Nucleus accumbens (tissue), 56 donors: ENCODE measurements at regions not wholly inside any gene's neighbourhood (a gene's known extent, or its start where the extent isn't known, plus 50 kb on each side); places are given as distances from the start of the nearest gene placed in this dataset.
A peak's percentile ranks its signal among the peaks of the same experiment; 100 is the strongest.

ENCODE experiments used
- DNase-seq, 56 donors: peaks; one replicate each; lab custom pipeline; 2025; lab: John Stamatoyannopoulos, UW

- no peak for DNase-seq
These were observed 171.3 kb downstream of the CDC5L start for GRCh38 chr6:44558832-44559251.

- no peak for DNase-seq
These were observed 172.2 kb downstream of the CDC5L start for GRCh38 chr6:44559486-44560270.

- DNase-seq = no peak
These were observed 173.1 kb downstream of the CDC5L start for GRCh38 chr6:44560458-44561059.

GRCh38 chr6:44561060-44561623, 173.6 kb downstream of the CDC5L start:
- DNase-seq = no peak

GRCh38 chr6:44561832-44562665, 174.5 kb downstream of the CDC5L start:
- no peak for DNase-seq

GRCh38 chr6:44563397-44563796, 175.9 kb downstream of the CDC5L start:
- no peak for DNase-seq

- DNase-seq = no peak
These were observed 177.5 kb downstream of the CDC5L start for GRCh38 chr6:44564906-44565524.

- no peak for DNase-seq
These were observed 179.9 kb downstream of the CDC5L start for GRCh38 chr6:44567406-44567805.

GRCh38 chr6:44569131-44569530, 181.6 kb downstream of the CDC5L start:
- no peak for DNase-seq

- peak in 36 of 56 donors; percentile 5 to 70 (median 23) for DNase-seq
These were observed 182.5 kb downstream of the CDC5L start for GRCh38 chr6:44569931-44570385.

- no peak for DNase-seq
These were observed 184.0 kb downstream of the CDC5L start for GRCh38 chr6:44571510-44571909.

- DNase-seq = no peak
These were observed 184.8 kb downstream of the CDC5L start for GRCh38 chr6:44572346-44572745.

- DNase-seq = no peak
These were observed 188.1 kb downstream of the CDC5L start for GRCh38 chr6:44575644-44576043.

GRCh38 chr6:44576132-44576631, 188.7 kb downstream of the CDC5L start:
- DNase-seq = no peak

GRCh38 chr6:44580901-44581300, 193.4 kb downstream of the CDC5L start:
- no peak for DNase-seq

GRCh38 chr6:44582930-44583329, 195.4 kb downstream of the CDC5L start:
- DNase-seq = no peak

- no peak for DNase-seq
These were observed 203.0 kb downstream of the CDC5L start for GRCh38 chr6:44590471-44590870.

GRCh38 chr6:44593539-44593944, 206.0 kb downstream of the CDC5L start:
- DNase-seq = peak in 2 of 56 donors; percentile 1 to 25

GRCh38 chr6:44594481-44594880, 207.0 kb downstream of the CDC5L start:
- DNase-seq = no peak

GRCh38 chr6:44598679-44599078, 211.2 kb downstream of the CDC5L start:
- peak in 1 of 56 donors; percentile 1 for DNase-seq
